Calu3 (cell line): ENCODE measurements at regions not wholly inside any gene's neighbourhood (a gene's known extent, or its start where the extent isn't known, plus 50 kb on each side); places are given as distances from the start of the nearest gene placed in this dataset.

ENCODE experiments used
- BruUV-seq: library from RNA; stranded (reverse); fragments of 400-500 nt; replicated peaks from 2 replicates; lab custom pipeline; 2021; lab: Mats Ljungman, UMichigan
- CTCF ChIA-PET: fragments of 300-600 bp; sonication (Branson Sonifier 250); formaldehyde crosslinking; loops from one replicate; lab custom pipeline; 2022; ENCODE audit warnings: antibody characterized with exemption; lab: Charles Lee
- DNase-seq: peaks from one replicate; pipeline ENCODE4 v3.0.0; 2022
- H3K27ac Mint-ChIP-seq: one replicate; pipeline ENCODE4 v1.8.0; 2022; ENCODE audit warnings: mixed read lengths; ENCODE audit not compliant: unreplicated experiment
- H3K27me3 Mint-ChIP-seq: one replicate; pipeline ENCODE4 v1.8.0; 2022; ENCODE audit warnings: mixed read lengths; ENCODE audit not compliant: unreplicated experiment
- H3K36me3 Mint-ChIP-seq: one replicate; pipeline ENCODE4 v1.8.0; 2022; ENCODE audit warnings: mild to moderate bottlenecking, moderate library complexity, mixed read lengths; ENCODE audit not compliant: insufficient read depth, unreplicated experiment
- H3K4me1 Mint-ChIP-seq: one replicate; pipeline ENCODE4 v1.8.0; 2022; ENCODE audit warnings: mild to moderate bottlenecking, low read depth, mixed read lengths; ENCODE audit not compliant: unreplicated experiment
- H3K4me3 Mint-ChIP-seq: one replicate; pipeline ENCODE4 v1.8.0; 2022; ENCODE audit warnings: mild to moderate bottlenecking, low read depth, moderate library complexity, mixed read lengths; ENCODE audit not compliant: unreplicated experiment
- H3K9me3 Mint-ChIP-seq: one replicate; pipeline ENCODE4 v1.8.0; 2022; ENCODE audit warnings: low read depth, mixed read lengths; ENCODE audit not compliant: unreplicated experiment
- CTCF ChIP-seq: fragments of 200-600 bp; IDR thresholded peaks from one replicate; pipeline ENCODE4 v1.8.0; 2022; ENCODE audit warnings: antibody characterized with exemption; ENCODE audit not compliant: unreplicated experiment
- intact Hi-C: fragments of 100-400 bp; cut with micrococcal nuclease; formaldehyde crosslinking; loops from one replicate; pipeline ENCODE4 v1.10.0; 2022; ENCODE audit not compliant: unreplicated experiment

- no peak overlapping the region for H3K4me3 Mint-ChIP-seq
- no peaks in the 10 kb centered on the region for H3K27me3 Mint-ChIP-seq
- CTCF ChIA-PET: no interaction called here
- intact Hi-C loops: no loop called here
- no peaks in the 10 kb centered on the region for H3K4me1 Mint-ChIP-seq
- no peak for DNase-seq
- peaks cover 17% of the 10 kb centered on the region for H3K9me3 Mint-ChIP-seq
- H3K36me3 Mint-ChIP-seq: no peaks in the 10 kb centered on the region
- no peak for TF ChIP-seq CTCF
- no TSS peak for BruUV-seq
- no peak overlapping the region for H3K27ac Mint-ChIP-seq
Measured at GRCh38 chr7:49396229-49396628, 377.2 kb upstream of the VWC2 start.

DNA sequence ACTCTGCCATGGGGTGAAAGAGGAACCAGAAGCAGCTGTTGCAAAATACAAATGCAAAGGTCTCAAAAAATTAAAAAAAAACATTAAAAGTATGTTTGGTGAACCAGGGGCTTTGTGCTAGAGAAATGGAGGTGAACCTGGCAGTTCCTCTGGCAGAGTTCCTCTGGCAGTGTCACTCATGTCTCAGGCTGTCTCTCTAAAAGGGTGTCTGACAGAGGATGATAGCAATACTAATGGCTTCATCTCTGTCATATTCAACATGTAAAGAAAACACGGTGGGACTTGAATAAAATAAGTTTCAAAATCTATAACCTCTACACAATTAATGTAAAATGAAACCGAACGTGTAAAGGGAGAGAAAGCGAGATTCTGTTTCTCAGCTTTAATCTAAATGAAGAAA lies 375.7 kb upstream of the VWC2 start:
- no peak overlapping the region for H3K27ac Mint-ChIP-seq
- H3K4me3 Mint-ChIP-seq: no peak overlapping the region
- no TSS peak for BruUV-seq
- DNase-seq: no peak
- H3K9me3 Mint-ChIP-seq: peaks cover 18% of the 10 kb centered on the region
- CTCF ChIA-PET: no interaction called here
- TF ChIP-seq CTCF: no peak
- no peaks in the 10 kb centered on the region for H3K36me3 Mint-ChIP-seq
- no peaks in the 10 kb centered on the region for H3K27me3 Mint-ChIP-seq
- intact Hi-C loops: no loop called here
- no peaks in the 10 kb centered on the region for H3K4me1 Mint-ChIP-seq

- intact Hi-C loops: no loop called here
- Mint-ChIP-seq H3K9me3 (peaks cover 18% of the 10 kb centered on the region), H3K27ac (no peak overlapping the region), H3K4me3 (no peak overlapping the region), H3K36me3 (no peaks in the 10 kb centered on the region), H3K4me1 (no peaks in the 10 kb centered on the region), H3K27me3 (no peaks in the 10 kb centered on the region)
- CTCF ChIA-PET: no interaction called here
- TF ChIP-seq CTCF: no peak
- DNase-seq: no peak
- no TSS peak for BruUV-seq
Measured at GRCh38 chr7:49398236-49398635, 375.2 kb upstream of the VWC2 start.

- Mint-ChIP-seq H3K9me3 (peaks cover 21% of the 10 kb centered on the region), H3K27ac (no peak overlapping the region), H3K36me3 (no peaks in the 10 kb centered on the region), H3K4me1 (no peaks in the 10 kb centered on the region), H3K4me3 (no peak overlapping the region), H3K27me3 (no peaks in the 10 kb centered on the region)
- no TSS peak for BruUV-seq
- no peak for DNase-seq
- intact Hi-C loops: no loop called here
- CTCF ChIA-PET: no interaction called here
- no peak for TF ChIP-seq CTCF
Measured at GRCh38 chr7:49398746-49399145, 374.7 kb upstream of the VWC2 start.
